Fibroblast of lung (primary cell): ENCODE measurements at regions not wholly inside any gene's neighbourhood (a gene's known extent, or its start where the extent isn't known, plus 50 kb on each side); places are given as distances from the start of the nearest gene placed in this dataset.

Source experiments
- DNase-seq, 2 donors: peaks; one replicate each; pipeline versions ENCODE4 v3.0.0 to v3.0.0-alpha.2; 2010; ENCODE audit warnings: low read depth in 2 of 2
- H2AFZ ChIP-seq: 2 replicates; pipeline ENCODE4 v1.5.1; 2012; ENCODE audit warnings: low read length, control low read depth, inconsistent platforms
- H3K27ac ChIP-seq: 2 replicates; pipeline ENCODE4 v1.5.1; 2011; ENCODE audit warnings: low read length, control low read depth; ENCODE audit not compliant: insufficient read depth
- H3K27me3 ChIP-seq: 2 replicates; pipeline ENCODE4 v1.5.1; 2011; ENCODE audit warnings: mild to moderate bottlenecking, low read length; ENCODE audit not compliant: control insufficient read depth, insufficient read depth
- H3K36me3 ChIP-seq: 2 replicates; pipeline ENCODE4 v1.5.1; 2011; ENCODE audit warnings: low read length; ENCODE audit not compliant: control insufficient read depth, insufficient read depth
- H3K4me1 ChIP-seq: 2 replicates; pipeline ENCODE4 v1.5.1; 2011; ENCODE audit warnings: low read length; ENCODE audit not compliant: control insufficient read depth, insufficient read depth; ENCODE audit errors: extremely low read depth
- H3K4me2 ChIP-seq: 2 replicates; pipeline ENCODE4 v1.5.1; 2011; ENCODE audit warnings: low read length, control low read depth; ENCODE audit not compliant: insufficient read depth; ENCODE audit errors: extremely low read depth
- H3K4me3 ChIP-seq, 4 experiments: fragments of 200-600 bp in 1 of 4; sonication (generic) in 1 of 4; replicated peaks in 1 of 4; 2 replicates each; pipeline ENCODE4 v1.5.1; 2011 to 2016; ENCODE audit warnings: low read length in 4 of 4, low read depth in 3 of 4, mild to moderate bottlenecking in 3 of 4, control low read depth in 2 of 4, inconsistent platforms in 1 of 4, mixed read lengths in 1 of 4; ENCODE audit not compliant: insufficient read depth in 1 of 4; ENCODE audit errors: control extremely low read depth in 1 of 4
- H3K79me2 ChIP-seq: 2 replicates; pipeline ENCODE4 v1.5.1; 2012; ENCODE audit warnings: mild to moderate bottlenecking, low read length, inconsistent platforms; ENCODE audit not compliant: control insufficient read depth, insufficient read depth
- H3K9ac ChIP-seq: 2 replicates; pipeline ENCODE4 v1.5.1; 2011; ENCODE audit warnings: mild to moderate bottlenecking, low read length, control low read depth; ENCODE audit not compliant: insufficient read depth
- H3K9me3 ChIP-seq: 2 replicates; pipeline ENCODE4 v1.5.1; 2012; ENCODE audit warnings: low read depth, low read length; ENCODE audit not compliant: control insufficient read depth, insufficient read depth
- H4K20me1 ChIP-seq: 2 replicates; pipeline ENCODE4 v1.5.1; 2011; ENCODE audit warnings: low read length; ENCODE audit not compliant: control insufficient read depth, insufficient read depth; ENCODE audit errors: extremely low read depth
- CTCF ChIP-seq, 2 donors: IDR thresholded peaks in 1 of 2; conservative IDR thresholded peaks in 1 of 2; 1 replicate in 1 of 2; 2 replicates in 1 of 2; pipeline ENCODE4 v1.5.1; 2011 to 2012; ENCODE audit warnings: low read length in 2 of 2, control low read depth in 1 of 2, inconsistent platforms in 1 of 2, low read depth in 1 of 2, mild to moderate bottlenecking in 1 of 2
- EZH2 ChIP-seq: IDR thresholded peaks from 2 replicates; pipeline ENCODE4 v1.5.1; 2012; ENCODE audit warnings: low read length, control low read depth, mild to moderate bottlenecking; ENCODE audit errors: missing control alignments

- H3K4me3 ChIP-seq: no peak overlapping the region
- TF ChIP-seq CTCF (conservative IDR thresholded peaks at IDR 0.05 in 1 of 2, IDR thresholded peaks at IDR 0.05 in 1 of 2; ENCODE audit: low read depth in 1 of 2, low read length in 2 of 2) (no peak), EZH2 (no peak)
- no peaks in the 10 kb centered on the region for H4K20me1 ChIP-seq
- H3K36me3 ChIP-seq: no peaks in the 10 kb centered on the region
- no peaks in the 10 kb centered on the region for H3K79me2 ChIP-seq
- H3K9me3 ChIP-seq: no peaks in the 10 kb centered on the region
- no peaks in the 10 kb centered on the region for H3K4me1 ChIP-seq
- H2AFZ ChIP-seq: no peak overlapping the region
- no peak overlapping the region for H3K9ac ChIP-seq
- no peak overlapping the region for H3K27ac ChIP-seq
- H3K27me3 ChIP-seq: no peaks in the 10 kb centered on the region
- H3K4me2 ChIP-seq: no peak overlapping the region
- DNase-seq: no peak
These were observed 834.9 kb downstream of the BCL11B start for GRCh38 chr14:98437113-98437512.

DNA sequence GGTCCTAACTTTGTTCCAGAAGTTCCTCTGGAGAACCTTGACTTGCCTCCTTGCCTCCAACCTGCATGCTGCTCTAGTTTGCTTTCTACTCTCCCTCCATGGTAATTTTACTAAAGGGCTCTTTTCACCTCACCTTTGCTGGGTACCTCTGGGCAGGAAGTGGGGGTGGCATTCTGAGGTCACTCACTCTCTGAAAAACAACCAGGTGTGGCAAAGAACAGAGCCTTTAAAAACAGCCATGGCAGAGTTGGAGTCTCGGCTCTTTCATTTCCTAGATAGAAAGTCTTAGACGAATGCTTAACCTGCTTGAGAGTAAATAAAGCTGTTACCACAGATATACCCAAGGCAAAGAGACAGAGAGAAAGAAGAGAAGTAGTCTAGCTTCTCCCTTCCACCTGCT lies 827.9 kb downstream of the BCL11B start:
- H3K9ac ChIP-seq: no peak overlapping the region
- no peak overlapping the region for H3K27ac ChIP-seq
- H3K4me3 ChIP-seq: no peak overlapping the region
- no peaks in the 10 kb centered on the region for H3K79me2 ChIP-seq
- no peaks in the 10 kb centered on the region for H3K9me3 ChIP-seq
- no peaks in the 10 kb centered on the region for H3K36me3 ChIP-seq
- H3K4me1 ChIP-seq: no peaks in the 10 kb centered on the region
- H3K4me2 ChIP-seq: no peak overlapping the region
- no peak for DNase-seq
- H3K27me3 ChIP-seq: no peaks in the 10 kb centered on the region
- no peaks in the 10 kb centered on the region for H4K20me1 ChIP-seq
- no peak overlapping the region for H2AFZ ChIP-seq
- no peak for TF ChIP-seq EZH2
- no peak for TF ChIP-seq CTCF (conservative IDR thresholded peaks at IDR 0.05 in 1 of 2, IDR thresholded peaks at IDR 0.05 in 1 of 2; ENCODE audit: low read depth in 1 of 2, low read length in 2 of 2)

- H2AFZ ChIP-seq: no peak overlapping the region
- no peaks in the 10 kb centered on the region for H3K27me3 ChIP-seq
- H3K36me3 ChIP-seq: no peaks in the 10 kb centered on the region
- H3K27ac ChIP-seq: no peak overlapping the region
- H4K20me1 ChIP-seq: no peaks in the 10 kb centered on the region
- TF ChIP-seq CTCF (conservative IDR thresholded peaks at IDR 0.05 in 1 of 2, IDR thresholded peaks at IDR 0.05 in 1 of 2; ENCODE audit: low read depth in 1 of 2, low read length in 2 of 2) (no peak), EZH2 (no peak)
- H3K4me3 ChIP-seq: no peak overlapping the region
- no peak overlapping the region for H3K9ac ChIP-seq
- H3K79me2 ChIP-seq: no peaks in the 10 kb centered on the region
- no peak overlapping the region for H3K4me2 ChIP-seq
- H3K9me3 ChIP-seq: no peaks in the 10 kb centered on the region
- no peaks in the 10 kb centered on the region for H3K4me1 ChIP-seq
- no peak for DNase-seq
These were observed 826.3 kb downstream of the BCL11B start for GRCh38 chr14:98445718-98446117.
